ENCODE measurements at regions not wholly inside any gene's neighbourhood (a gene's known extent, or its start where the extent isn't known, plus 50 kb on each side); places are given as distances from the start of the nearest gene placed in this dataset.

- ATAC-seq, result no peak
- intact Hi-C loops (cut with micrococcal nuclease), result no loop called here
- DNase-seq, result no peak
Measured at GRCh38 chr2:220165401-220165800, 538.0 kb downstream of the SLC4A3 start.

GRCh38 chr2:220166616-220167015, 539.2 kb downstream of the SLC4A3 start:
- ATAC-seq, result no peak
- intact Hi-C loops (cut with micrococcal nuclease), result no loop called here

GRCh38 chr2:220167956-220168355, 540.5 kb downstream of the SLC4A3 start:
- intact Hi-C loops (cut with micrococcal nuclease), result no loop called here
- DNase-seq (no peak), ATAC-seq (no peak)

More at GRCh38 chr2:220166616-220167015, 539.2 kb downstream of the SLC4A3 start:
- no peak for DNase-seq

- no peak for DNase-seq
- intact Hi-C loops (cut with micrococcal nuclease), result no loop called here
Measured at GRCh38 chr2:220168891-220169546, 541.6 kb downstream of the SLC4A3 start.

GRCh38 chr2:220174826-220175225, 547.4 kb downstream of the SLC4A3 start:
- DNase-seq (no peak), ATAC-seq (no peak)
- intact Hi-C loops (cut with micrococcal nuclease), result no loop called here

More at GRCh38 chr2:220168891-220169546, 541.6 kb downstream of the SLC4A3 start:
- ATAC-seq, result no peak

- intact Hi-C loops (cut with micrococcal nuclease), result no loop called here
- no peak for DNase-seq
- no peak for ATAC-seq
Measured at GRCh38 chr2:220175967-220176366, 548.5 kb downstream of the SLC4A3 start.

- ATAC-seq, result no peak
- DNase-seq, result no peak
- intact Hi-C loops (cut with micrococcal nuclease), result no loop called here
Measured at GRCh38 chr2:220178991-220179695, 551.7 kb downstream of the SLC4A3 start.

GRCh38 chr2:220181165-220181564, 553.7 kb downstream of the SLC4A3 start:
- DNase-seq (no peak), ATAC-seq (no peak)
- intact Hi-C loops (cut with micrococcal nuclease), result no loop called here

GRCh38 chr2:220182790-220183189, 555.4 kb downstream of the SLC4A3 start:
- ATAC-seq (no peak), DNase-seq (no peak)
- intact Hi-C loops (cut with micrococcal nuclease), result no loop called here

GRCh38 chr2:220185766-220186305, 558.4 kb downstream of the SLC4A3 start:
- DNase-seq (no peak), ATAC-seq (no peak)
- intact Hi-C loops (cut with micrococcal nuclease), result no loop called here

GRCh38 chr2:220188031-220188430, 560.6 kb downstream of the SLC4A3 start:
- intact Hi-C loops (cut with micrococcal nuclease), result no loop called here
- DNase-seq (no peak), ATAC-seq (no peak)

GRCh38 chr2:220191031-220191430, 563.6 kb downstream of the SLC4A3 start:
- ATAC-seq (no peak), DNase-seq (no peak)
- intact Hi-C loops (cut with micrococcal nuclease), result no loop called here

- DNase-seq, result no peak
- ATAC-seq, result no peak
- intact Hi-C loops (cut with micrococcal nuclease), result no loop called here
Measured at GRCh38 chr2:220191737-220192136, 564.3 kb downstream of the SLC4A3 start.

- intact Hi-C loops (cut with micrococcal nuclease), result no loop called here
- ATAC-seq (no peak), DNase-seq (no peak)
Measured at GRCh38 chr2:220192994-220193753, 565.7 kb downstream of the SLC4A3 start.

- DNase-seq, result no peak
- ATAC-seq, result no peak
- intact Hi-C loops (cut with micrococcal nuclease), result no loop called here
Measured at GRCh38 chr2:220194630-220195584, 567.5 kb downstream of the SLC4A3 start.

GRCh38 chr2:220198896-220199295, 571.5 kb downstream of the SLC4A3 start:
- ATAC-seq, result peak; percentile 47
- intact Hi-C loops (cut with micrococcal nuclease), result no loop called here
- no peak for DNase-seq

GRCh38 chr2:220202066-220202465, 574.6 kb downstream of the SLC4A3 start:
- no peak for DNase-seq
- intact Hi-C loops (cut with micrococcal nuclease), result no loop called here
- no peak for ATAC-seq

GRCh38 chr2:220209093-220209492, 581.7 kb downstream of the SLC4A3 start:
- intact Hi-C loops (cut with micrococcal nuclease), result no loop called here
- no peak for DNase-seq
- no peak for ATAC-seq

- ATAC-seq (no peak), DNase-seq (no peak)
- intact Hi-C loops (cut with micrococcal nuclease), result no loop called here
Measured at GRCh38 chr2:220209751-220210150, 582.3 kb downstream of the SLC4A3 start.

All from left ventricle myocardium superior (tissue), 1 donor.